Spleen (tissue), 11 donors: ENCODE measurements at regions not wholly inside any gene's neighbourhood (a gene's known extent, or its start where the extent isn't known, plus 50 kb on each side); places are given as distances from the start of the nearest gene placed in this dataset.

Experiments
- DNase-seq: peaks from one replicate; pipeline ENCODE4 v3.0.0-alpha.2; 2020
- H3K27ac ChIP-seq, 8 donors: fragments of 200-600 bp; sonication (generic) in 7 of 8; 1 replicate in 4 of 8; 2 replicates in 4 of 8; pipeline versions ENCODE4 v1.5.0 to v1.8.0; 2016 to 2021; ENCODE audit warnings: inconsistent platforms in 4 of 8, mild to moderate bottlenecking in 4 of 8, moderate library complexity in 1 of 8
- H3K27me3 ChIP-seq, 7 donors: fragments of 200-600 bp; sonication (generic) in 6 of 7; replicated peaks in 1 of 7; 1 replicate in 4 of 7; 2 replicates in 3 of 7; pipeline versions ENCODE4 v1.5.0 to v1.8.0; 2016 to 2021; ENCODE audit warnings: inconsistent platforms in 3 of 7, mild to moderate bottlenecking in 1 of 7
- H3K36me3 ChIP-seq, 6 donors: fragments of 200-600 bp; sonication (generic) in 5 of 6; 1 replicate in 4 of 6; 2 replicates in 2 of 6; pipeline versions ENCODE4 v1.5.0 to v1.8.0; 2016 to 2021; ENCODE audit warnings: inconsistent platforms in 2 of 6
- H3K4me1 ChIP-seq, 6 donors: fragments of 200-600 bp; sonication (generic) in 5 of 6; 1 replicate in 3 of 6; 2 replicates in 3 of 6; pipeline versions ENCODE4 v1.5.0 to v1.8.0; 2016 to 2021; ENCODE audit warnings: inconsistent platforms in 3 of 6
- H3K4me3 ChIP-seq, 8 donors: fragments of 200-600 bp; sonication (generic) in 7 of 8; 1 replicate in 4 of 8; 2 replicates in 4 of 8; pipeline versions ENCODE4 v1.5.0 to v1.8.0; 2016 to 2021; ENCODE audit warnings: inconsistent platforms in 4 of 8, mild to moderate bottlenecking in 4 of 8, moderate library complexity in 2 of 8
- H3K9me3 ChIP-seq, 8 donors: fragments of 200-600 bp; sonication (generic) in 7 of 8; 1 replicate in 4 of 8; 2 replicates in 4 of 8; pipeline versions ENCODE4 v1.5.0 to v1.8.0; 2016 to 2021; ENCODE audit warnings: inconsistent platforms in 4 of 8
- CTCF ChIP-seq, 11 experiments: fragments of 200-600 bp in 7 of 11; fragments of 450-650 bp in 4 of 11; sonication (generic) in 4 of 11; IDR thresholded peaks in 8 of 11; conservative IDR thresholded peaks in 3 of 11; 1 replicate in 7 of 11; 2 replicates in 4 of 11; pipeline versions ENCODE4 v1.4.0 to v1.8.0; 2016 to 2021; ENCODE audit warnings: antibody characterized with exemption in 11 of 11, inconsistent platforms in 4 of 11, mild to moderate bottlenecking in 1 of 11
- POLR2A ChIP-seq, 3 donors: fragments of 450-650 bp; IDR thresholded peaks; one replicate each; pipeline ENCODE4 v1.5.1; 2017; ENCODE audit warnings: antibody characterized with exemption in 3 of 3, mild to moderate bottlenecking in 1 of 3
- POLR2AphosphoS5 ChIP-seq, 3 donors: sonication (generic); formaldehyde crosslinking; IDR thresholded peaks; one replicate each; pipeline ENCODE4 v1.5.1; 2017; ENCODE audit warnings: antibody characterized with exemption in 3 of 3
- WGBS, 5 donors: extraction: QIAGEN DNeasy Blood & Tissue Kit in 3 of 5; methylation state at CpG; one replicate each; pipeline versions ENCODE4 v1.1.5 to v1.1.7; 2013 to 2018; 5-methylcytosine and 5-hydroxymethylcytosine counted together
- intact Hi-C: fragments of 100-400 bp; cut with DNase I; formaldehyde crosslinking; loops from one replicate; pipeline ENCODE4 v1.15.0; 2023; ENCODE audit warnings: low total_unique reads
- donor health status: healthy with polysubstance abuse.
- donor health status: DM: no; HTN: no; CAD: no; lungs with moderate emphysema.
- donor health status: DM: no; HTN: no; CAD: no.
- donor health status: Bipolar disorder and iron deficiency.
- donor health status: healthy.
- donor health status: DM: no; HTN: no; CAD: no.
- donor health status: DM: yes; HTN: yes; CAD: no.

- no peaks in the 10 kb centered on the region for H3K9me3 ChIP-seq
- peaks cover 0 to 12% (median 0%) of the 10 kb centered on the region in 6 donors for H3K4me1 ChIP-seq
- no peaks in the 10 kb centered on the region for H3K27me3 ChIP-seq
- no peak for DNase-seq
- no peak overlapping the region for H3K27ac ChIP-seq
- TF ChIP-seq CTCF (IDR thresholded peaks at IDR 0.05 in 8 of 11, conservative IDR thresholded peaks at IDR 0.05 in 3 of 11): no peak
- no peak for TF ChIP-seq POLR2A (IDR thresholded peaks at IDR 0.05)
- TF ChIP-seq POLR2AphosphoS5 (IDR thresholded peaks at IDR 0.05): no peak
- H3K4me3 ChIP-seq: no peak overlapping the region
- H3K36me3 ChIP-seq: no peaks in the 10 kb centered on the region
- intact Hi-C loops: no loop called here
These were observed 798.1 kb downstream of the ADGRL2 start for GRCh38 chr1:82598812-82599211.

DNA sequence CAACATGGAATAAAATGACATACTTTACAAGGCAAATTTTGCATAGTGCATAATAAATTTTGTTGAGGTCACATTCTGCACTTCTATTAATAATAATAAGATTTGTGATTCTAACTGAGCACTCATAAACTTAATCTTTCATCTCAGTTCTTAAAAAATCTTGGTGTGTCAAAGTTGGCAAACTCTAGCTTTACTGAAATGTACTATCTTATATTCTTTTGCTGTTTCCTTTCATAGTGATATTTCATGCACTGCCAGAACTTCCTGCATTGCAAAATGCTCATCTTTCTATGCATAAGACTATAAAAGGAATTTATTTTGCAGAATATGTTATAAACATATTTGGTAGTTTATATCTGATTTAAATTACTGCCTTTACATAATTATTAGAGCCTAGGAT lies 797.6 kb downstream of the ADGRL2 start:
- intact Hi-C loops: no loop called here
- Histone ChIP-seq H3K9me3 (no peaks in the 10 kb centered on the region), H3K4me1 (peaks cover 0 to 12% (median 0%) of the 10 kb centered on the region in 6 donors), H3K4me3 (no peak overlapping the region), H3K36me3 (no peaks in the 10 kb centered on the region), H3K27me3 (no peaks in the 10 kb centered on the region), H3K27ac (no peak overlapping the region)
- DNase-seq: no peak
- TF ChIP-seq POLR2AphosphoS5 (IDR thresholded peaks at IDR 0.05) (no peak), POLR2A (IDR thresholded peaks at IDR 0.05) (no peak), CTCF (IDR thresholded peaks at IDR 0.05 in 8 of 11, conservative IDR thresholded peaks at IDR 0.05 in 3 of 11) (no peak)

DNA sequence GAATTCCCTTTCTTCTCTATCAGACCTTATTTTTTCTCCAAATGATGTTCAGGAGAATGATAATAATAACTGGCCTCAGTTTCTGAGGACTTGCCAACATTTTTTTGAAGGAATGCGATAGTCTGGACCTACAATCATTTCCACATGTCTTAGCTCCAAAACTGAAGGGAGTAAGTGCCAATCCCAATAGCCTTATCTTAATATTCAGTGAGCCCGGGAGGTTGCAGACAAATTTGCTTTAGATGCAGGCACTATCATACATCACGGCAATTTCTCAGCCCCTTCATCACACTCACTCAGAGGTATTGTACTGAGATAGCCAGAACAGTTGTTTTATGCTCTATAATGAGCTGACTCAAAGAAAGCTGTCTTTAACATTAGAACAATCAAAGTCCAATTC lies 796.9 kb downstream of the ADGRL2 start:
- WGBS, 5 donors: 60 to 94% (median 89%) methylated on average over 3 of the region's 3 CpGs
- TF ChIP-seq CTCF (IDR thresholded peaks at IDR 0.05 in 8 of 11, conservative IDR thresholded peaks at IDR 0.05 in 3 of 11) (no peak), POLR2AphosphoS5 (IDR thresholded peaks at IDR 0.05) (no peak), POLR2A (IDR thresholded peaks at IDR 0.05) (no peak)

GRCh38 chr1:82597141-82597540 lies 796.4 kb downstream of the ADGRL2 start:
- no peak overlapping the region for H3K4me3 ChIP-seq
- no peaks in the 10 kb centered on the region for H3K27me3 ChIP-seq
- no peak for DNase-seq
- 88 to 96% (median 94%) methylated on average over 1 of the region's 1 CpG for WGBS, 5 donors
- intact Hi-C loops: no loop called here
- H3K4me1 ChIP-seq: peaks cover 0 to 12% (median 0%) of the 10 kb centered on the region in 6 donors
- H3K27ac ChIP-seq: no peak overlapping the region
- TF ChIP-seq POLR2A (IDR thresholded peaks at IDR 0.05) (no peak), CTCF (IDR thresholded peaks at IDR 0.05 in 8 of 11, conservative IDR thresholded peaks at IDR 0.05 in 3 of 11) (no peak), POLR2AphosphoS5 (IDR thresholded peaks at IDR 0.05) (no peak)
- H3K36me3 ChIP-seq: no peaks in the 10 kb centered on the region
- no peaks in the 10 kb centered on the region for H3K9me3 ChIP-seq

More for the DNA sequence above, 796.9 kb downstream of the ADGRL2 start:
- Histone ChIP-seq H3K36me3 (no peaks in the 10 kb centered on the region), H3K9me3 (no peaks in the 10 kb centered on the region), H3K4me3 (no peak overlapping the region), H3K27me3 (no peaks in the 10 kb centered on the region), H3K4me1 (peaks cover 0 to 12% (median 0%) of the 10 kb centered on the region in 6 donors), H3K27ac (no peak overlapping the region)
- no peak for DNase-seq
- intact Hi-C loops: no loop called here
